ENCODE measurements at regions not wholly inside any gene's neighbourhood (a gene's known extent, or its start where the extent isn't known, plus 50 kb on each side); places are given as distances from the start of the nearest gene placed in this dataset.

- CTCF ChIA-PET = interaction anchor here (0.6 to 2.4 kb wide), 19 partner anchors 9 to 1514 kb away, joined by 3 to 15 read pairs (median 3); no protein-coding TSS in a partner anchor
- Histone ChIP-seq H3K27ac (ENCODE audit: extremely low read depth, low read depth, low read length) (no peak overlapping the region), H3K9me3 (ENCODE audit: control insufficient read depth, insufficient read depth, low read depth, low read length) (no peaks in the 10 kb centered on the region), H3K4me1 (ENCODE audit: control insufficient read depth, insufficient read depth, low read length) (no peaks in the 10 kb centered on the region), H3K4me3 (ENCODE audit: low read depth, low read length) (no peak overlapping the region), H3K36me3 (ENCODE audit: control insufficient read depth in 2 of 2, insufficient read depth in 1 of 2, low read length in 2 of 2) (no peaks in the 10 kb centered on the region)
- POLR2A ChIA-PET = interaction anchor here (0.6 kb wide), 1 partner anchor 14 kb away, joined by 7 read pairs; no protein-coding TSS in a partner anchor
- TF ChIP-seq, protein P1, sequence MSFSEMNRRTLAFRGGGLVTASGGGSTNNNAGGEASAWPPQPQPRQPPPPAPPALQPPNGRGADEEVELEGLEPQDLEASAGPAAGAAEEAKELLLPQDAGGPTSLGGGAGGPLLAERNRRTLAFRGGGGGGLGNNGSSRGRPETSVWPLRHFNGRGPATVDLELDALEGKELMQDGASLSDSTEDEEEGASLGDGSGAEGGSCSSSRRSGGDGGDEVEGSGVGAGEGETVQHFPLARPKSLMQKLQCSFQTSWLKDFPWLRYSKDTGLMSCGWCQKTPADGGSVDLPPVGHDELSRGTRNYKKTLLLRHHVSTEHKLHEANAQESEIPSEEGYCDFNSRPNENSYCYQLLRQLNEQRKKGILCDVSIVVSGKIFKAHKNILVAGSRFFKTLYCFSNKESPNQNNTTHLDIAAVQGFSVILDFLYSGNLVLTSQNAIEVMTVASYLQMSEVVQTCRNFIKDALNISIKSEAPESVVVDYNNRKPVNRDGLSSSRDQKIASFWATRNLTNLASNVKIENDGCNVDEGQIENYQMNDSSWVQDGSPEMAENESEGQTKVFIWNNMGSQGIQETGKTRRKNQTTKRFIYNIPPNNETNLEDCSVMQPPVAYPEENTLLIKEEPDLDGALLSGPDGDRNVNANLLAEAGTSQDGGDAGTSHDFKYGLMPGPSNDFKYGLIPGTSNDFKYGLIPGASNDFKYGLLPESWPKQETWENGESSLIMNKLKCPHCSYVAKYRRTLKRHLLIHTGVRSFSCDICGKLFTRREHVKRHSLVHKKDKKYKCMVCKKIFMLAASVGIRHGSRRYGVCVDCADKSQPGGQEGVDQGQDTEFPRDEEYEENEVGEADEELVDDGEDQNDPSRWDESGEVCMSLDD (tag by site-specific recombination; IDR thresholded peaks at IDR 0.05) = no peak
- TF ChIP-seq SCRT2 (tag by site-specific recombination; IDR thresholded peaks at IDR 0.05) (0 out of 2 replicates have a peak, but pooled peaks have one; percentile 21), ZNF202 (tag by site-specific recombination; IDR thresholded peaks at IDR 0.05; ENCODE audit: borderline replicate concordance) (no peak), ZNF2 (tag by site-specific recombination; IDR thresholded peaks at IDR 0.05) (0 out of 2 replicates have a peak, but pooled peaks have one; percentile 28), ZNF10 (tag by site-specific recombination; IDR thresholded peaks at IDR 0.05) (peak; percentile 76; the same call in 1 of the 2 replicates), MZF1 (tag by site-specific recombination; IDR thresholded peaks at IDR 0.05; ENCODE audit: borderline replicate concordance) (no peak), BCL11B (tag by site-specific recombination; IDR thresholded peaks at IDR 0.05; ENCODE audit: low read depth) (no peak), ZNF558 (tag by site-specific recombination; IDR thresholded peaks at IDR 0.05) (no peak), KLF10 (tag by site-specific recombination; IDR thresholded peaks at IDR 0.05) (no peak), ZNF146 (tag by site-specific recombination; IDR thresholded peaks at IDR 0.05) (no peak), ZNF654 (tag by site-specific recombination; IDR thresholded peaks at IDR 0.05; ENCODE audit: low read depth) (peak; percentile 31; the same call in 1 of the 2 replicates)
- TF ChIP-seq, protein P2, sequence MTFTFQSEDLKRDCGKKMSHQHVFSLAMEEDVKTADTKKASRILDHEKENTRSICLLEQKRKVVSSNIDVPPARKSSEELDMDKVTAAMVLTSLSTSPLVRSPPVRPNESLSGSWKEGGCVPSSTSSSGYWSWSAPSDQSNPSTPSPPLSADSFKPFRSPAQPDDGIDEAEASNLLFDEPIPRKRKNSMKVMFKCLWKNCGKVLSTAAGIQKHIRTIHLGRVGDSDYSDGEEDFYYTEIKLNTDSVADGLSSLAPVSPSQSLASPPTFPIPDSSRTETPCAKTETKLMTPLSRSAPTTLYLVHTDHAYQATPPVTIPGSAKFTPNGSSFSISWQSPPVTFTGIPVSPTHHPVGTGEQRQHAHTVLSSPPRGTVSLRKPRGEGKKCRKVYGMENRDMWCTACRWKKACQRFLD (tag by site-specific recombination; IDR thresholded peaks at IDR 0.05) = no peak
Observed at GRCh38 chr7:72493850-72494661, 81.9 kb upstream of the CALN1 start.

DNA sequence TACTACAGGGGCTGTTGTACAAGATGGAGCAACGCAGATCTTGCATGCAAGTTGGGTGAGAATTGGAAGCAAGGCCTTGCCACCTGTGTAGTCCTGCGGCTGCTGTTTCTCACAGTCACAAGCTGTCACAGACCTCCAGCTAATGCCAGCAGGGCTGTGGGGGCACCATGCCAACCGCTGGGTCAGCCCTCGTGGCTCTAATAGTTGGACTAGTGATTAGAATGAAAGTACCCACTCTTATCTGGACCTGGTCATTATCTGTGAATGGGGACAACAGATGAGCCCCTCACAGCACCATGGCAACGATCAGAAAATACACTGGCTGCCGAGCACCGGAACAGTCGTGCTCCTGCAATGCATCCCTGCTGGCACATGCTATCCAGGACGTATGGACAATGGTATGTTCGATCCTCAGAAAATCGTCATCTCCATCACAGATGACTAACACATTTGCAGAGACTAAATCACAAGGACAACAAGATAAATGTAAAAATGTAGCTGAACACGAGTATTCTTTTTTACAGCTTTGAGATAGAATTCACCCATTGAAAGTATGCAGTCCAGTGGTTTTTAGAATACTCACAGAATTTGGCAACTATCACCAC lies 80.4 kb upstream of the CALN1 start:
- TF ChIP-seq ZNF670 (tag by site-specific recombination; IDR thresholded peaks at IDR 0.05; ENCODE audit: low read depth) (no peak), KLF8 (tag by site-specific recombination; IDR thresholded peaks at IDR 0.05) (no peak), ZNF433 (tag by site-specific recombination; IDR thresholded peaks at IDR 0.05; ENCODE audit: low read depth) (no peak), ZNF548 (tag by site-specific recombination; IDR thresholded peaks at IDR 0.05) (no peak), ZNF248 (tag by site-specific recombination; IDR thresholded peaks at IDR 0.05) (no peak), ZNF610 (tag by site-specific recombination; IDR thresholded peaks at IDR 0.05; ENCODE audit: borderline replicate concordance) (no peak), ZNF184 (tag by site-specific recombination; IDR thresholded peaks at IDR 0.05) (no peak)
- no peaks in the 10 kb centered on the region for H3K4me1 ChIP-seq (ENCODE audit: control insufficient read depth, insufficient read depth, low read length)
- H3K9me3 ChIP-seq (ENCODE audit: control insufficient read depth, insufficient read depth, low read depth, low read length) = no peaks in the 10 kb centered on the region
- CTCF ChIA-PET = interaction anchor here (0.6 kb wide), 1 partner anchor 63 kb away, joined by 3 read pairs; no protein-coding TSS in a partner anchor
- no peaks in the 10 kb centered on the region for H3K36me3 ChIP-seq (ENCODE audit: control insufficient read depth in 2 of 2, insufficient read depth in 1 of 2, low read length in 2 of 2)
- POLR2A ChIA-PET = interaction anchor here (0.6 kb wide), 1 partner anchor 63 kb away, joined by 4 read pairs; no protein-coding TSS in a partner anchor
- no peak overlapping the region for H3K4me3 ChIP-seq (ENCODE audit: low read depth, low read length)
- H3K27ac ChIP-seq (ENCODE audit: extremely low read depth, low read depth, low read length) = no peak overlapping the region

Data from HEK293 (cell line).